ENCODE measurements at regions not wholly inside any gene's neighbourhood (a gene's known extent, or its start where the extent isn't known, plus 50 kb on each side); places are given as distances from the start of the nearest gene placed in this dataset.

DNA sequence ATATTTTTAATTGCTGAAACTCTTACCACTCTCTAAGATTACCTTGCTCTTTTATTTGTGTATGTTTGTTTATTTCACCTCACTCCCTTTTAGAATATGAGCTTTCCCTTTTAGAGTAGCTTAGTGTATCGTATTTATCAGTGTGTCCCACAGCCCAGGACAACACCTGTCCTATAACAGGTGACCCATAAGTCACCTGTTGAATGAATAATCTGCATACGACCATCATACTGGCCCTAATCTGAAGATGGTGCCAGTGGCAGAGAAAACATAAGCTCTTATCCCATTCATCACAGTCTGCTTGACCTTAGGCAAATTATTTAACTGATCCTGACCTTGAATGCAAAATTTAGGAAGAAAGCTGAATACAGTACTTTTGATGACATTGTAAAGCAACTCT, 254.6 kb upstream of the NR2F2 start:
- Histone ChIP-seq H3K27me3 (no peaks in the 10 kb centered on the region), H3K36me3 (no peaks in the 10 kb centered on the region), H3K4me1 (no peaks in the 10 kb centered on the region), H3K4me3 (no peak overlapping the region), H3K9me3 (no peaks in the 10 kb centered on the region), H3K27ac (no peak overlapping the region)
- DNase-seq (ENCODE audit: low spot score in 2 of 2): no peak
- intact Hi-C loops (cut with DNase I; ENCODE audit: low total_unique reads): no loop called here
- TF ChIP-seq, protein P1, sequence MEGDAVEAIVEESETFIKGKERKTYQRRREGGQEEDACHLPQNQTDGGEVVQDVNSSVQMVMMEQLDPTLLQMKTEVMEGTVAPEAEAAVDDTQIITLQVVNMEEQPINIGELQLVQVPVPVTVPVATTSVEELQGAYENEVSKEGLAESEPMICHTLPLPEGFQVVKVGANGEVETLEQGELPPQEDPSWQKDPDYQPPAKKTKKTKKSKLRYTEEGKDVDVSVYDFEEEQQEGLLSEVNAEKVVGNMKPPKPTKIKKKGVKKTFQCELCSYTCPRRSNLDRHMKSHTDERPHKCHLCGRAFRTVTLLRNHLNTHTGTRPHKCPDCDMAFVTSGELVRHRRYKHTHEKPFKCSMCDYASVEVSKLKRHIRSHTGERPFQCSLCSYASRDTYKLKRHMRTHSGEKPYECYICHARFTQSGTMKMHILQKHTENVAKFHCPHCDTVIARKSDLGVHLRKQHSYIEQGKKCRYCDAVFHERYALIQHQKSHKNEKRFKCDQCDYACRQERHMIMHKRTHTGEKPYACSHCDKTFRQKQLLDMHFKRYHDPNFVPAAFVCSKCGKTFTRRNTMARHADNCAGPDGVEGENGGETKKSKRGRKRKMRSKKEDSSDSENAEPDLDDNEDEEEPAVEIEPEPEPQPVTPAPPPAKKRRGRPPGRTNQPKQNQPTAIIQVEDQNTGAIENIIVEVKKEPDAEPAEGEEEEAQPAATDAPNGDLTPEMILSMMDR (IDR thresholded peaks at IDR 0.05): no peak
- TF ChIP-seq POLR2A (IDR thresholded peaks at IDR 0.05) (no peak), POLR2AphosphoS5 (IDR thresholded peaks at IDR 0.05) (no peak)

GRCh38 chr15:96076350-96076749, 254.2 kb upstream of the NR2F2 start:
- Histone ChIP-seq H3K27ac (no peak overlapping the region), H3K9me3 (no peaks in the 10 kb centered on the region), H3K4me3 (no peak overlapping the region), H3K36me3 (no peaks in the 10 kb centered on the region), H3K27me3 (no peaks in the 10 kb centered on the region), H3K4me1 (no peaks in the 10 kb centered on the region)
- intact Hi-C loops (cut with DNase I; ENCODE audit: low total_unique reads): no loop called here
- TF ChIP-seq POLR2A (IDR thresholded peaks at IDR 0.05) (no peak), POLR2AphosphoS5 (IDR thresholded peaks at IDR 0.05) (no peak)
- TF ChIP-seq, protein P1 (IDR thresholded peaks at IDR 0.05): no peak
- DNase-seq (ENCODE audit: low spot score in 2 of 2): no peak

DNA sequence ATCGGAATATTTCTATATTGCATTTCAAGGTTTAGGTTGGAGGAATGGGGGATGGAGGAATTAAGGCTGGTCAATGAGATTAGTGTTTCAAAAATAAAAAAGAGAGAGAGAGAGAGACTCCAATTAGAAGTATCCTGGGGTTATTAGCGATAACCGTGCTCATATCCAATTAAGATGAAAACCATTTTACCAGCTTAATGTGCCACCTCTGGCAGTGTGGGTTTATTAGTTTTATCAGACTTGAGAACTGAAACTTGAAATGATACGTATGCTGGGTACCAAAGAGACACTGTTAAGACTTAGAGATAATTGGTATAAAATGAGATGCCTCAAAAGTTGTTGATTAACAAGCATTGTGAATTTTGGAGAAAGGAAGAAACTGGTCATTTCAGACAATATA, 251.5 kb upstream of the NR2F2 start:
- intact Hi-C loops (cut with DNase I; ENCODE audit: low total_unique reads): no loop called here
- no peak overlapping the region for H3K27ac ChIP-seq
- no peaks in the 10 kb centered on the region for H3K4me1 ChIP-seq
- no peaks in the 10 kb centered on the region for H3K36me3 ChIP-seq
- DNase-seq (ENCODE audit: low spot score in 2 of 2): no peak
- H3K27me3 ChIP-seq: no peaks in the 10 kb centered on the region
- H3K4me3 ChIP-seq: no peak overlapping the region
- TF ChIP-seq, protein P1 (IDR thresholded peaks at IDR 0.05): no peak
- TF ChIP-seq POLR2A (IDR thresholded peaks at IDR 0.05) (no peak), POLR2AphosphoS5 (IDR thresholded peaks at IDR 0.05) (no peak)
- no peaks in the 10 kb centered on the region for H3K9me3 ChIP-seq

- Histone ChIP-seq H3K27me3 (no peaks in the 10 kb centered on the region), H3K36me3 (no peaks in the 10 kb centered on the region), H3K9me3 (no peaks in the 10 kb centered on the region), H3K27ac (no peak overlapping the region), H3K4me3 (no peak overlapping the region), H3K4me1 (no peaks in the 10 kb centered on the region)
- TF ChIP-seq POLR2A (IDR thresholded peaks at IDR 0.05) (no peak), POLR2AphosphoS5 (IDR thresholded peaks at IDR 0.05) (no peak)
- TF ChIP-seq, protein P1 (IDR thresholded peaks at IDR 0.05): no peak
- no peak for DNase-seq (ENCODE audit: low spot score in 2 of 2)
- intact Hi-C loops (cut with DNase I; ENCODE audit: low total_unique reads): no loop called here
Measured at GRCh38 chr15:96079882-96080281, 250.6 kb upstream of the NR2F2 start.

- DNase-seq (ENCODE audit: low spot score in 2 of 2): no peak
- H3K9me3 ChIP-seq: no peaks in the 10 kb centered on the region
- no peaks in the 10 kb centered on the region for H3K27me3 ChIP-seq
- no peak overlapping the region for H3K4me3 ChIP-seq
- H3K36me3 ChIP-seq: no peaks in the 10 kb centered on the region
- intact Hi-C loops (cut with DNase I; ENCODE audit: low total_unique reads): no loop called here
- no peak overlapping the region for H3K27ac ChIP-seq
- TF ChIP-seq POLR2A (IDR thresholded peaks at IDR 0.05) (no peak), POLR2AphosphoS5 (IDR thresholded peaks at IDR 0.05) (no peak)
- TF ChIP-seq, protein P1 (IDR thresholded peaks at IDR 0.05): no peak
- no peaks in the 10 kb centered on the region for H3K4me1 ChIP-seq
Measured at GRCh38 chr15:96086164-96086563, 244.3 kb upstream of the NR2F2 start.
